ENCODE measurements at regions not wholly inside any gene's neighbourhood (a gene's known extent, or its start where the extent isn't known, plus 50 kb on each side); places are given as distances from the start of the nearest gene placed in this dataset.

GRCh38 chr6:153842491-153842890 lies 196.5 kb upstream of the OPRM1 start:
- no peak for DNase-seq (ENCODE audit: low read depth in 1 of 2, low spot score in 1 of 2)
- Histone ChIP-seq H3K4me3 (no peak overlapping the region), H3K4me1 (ENCODE audit: low read depth) (no peaks in the 10 kb centered on the region), H3K27ac (no peak overlapping the region), H3K9me3 (ENCODE audit: low read depth) (no peaks in the 10 kb centered on the region), H3K36me3 (no peaks in the 10 kb centered on the region), H3K27me3 (no peaks in the 10 kb centered on the region)
- TF ChIP-seq CTCF (IDR thresholded peaks at IDR 0.05; ENCODE audit: low read depth, low read length), result no peak

- Histone ChIP-seq H3K9me3 (ENCODE audit: low read depth) (no peaks in the 10 kb centered on the region), H3K27ac (no peak overlapping the region), H3K4me3 (no peak overlapping the region), H3K4me1 (ENCODE audit: low read depth) (no peaks in the 10 kb centered on the region), H3K27me3 (no peaks in the 10 kb centered on the region), H3K36me3 (no peaks in the 10 kb centered on the region)
- no peak for TF ChIP-seq CTCF (IDR thresholded peaks at IDR 0.05; ENCODE audit: low read depth, low read length)
- DNase-seq (ENCODE audit: low read depth in 1 of 2, low spot score in 1 of 2), result peak in 1 of 2 donors; percentile 29
Observed at GRCh38 chr6:153840039-153840850, 198.8 kb upstream of the OPRM1 start.

GRCh38 chr6:153832543-153832942 lies 206.5 kb upstream of the OPRM1 start:
- Histone ChIP-seq H3K27ac (no peak overlapping the region), H3K27me3 (no peaks in the 10 kb centered on the region), H3K4me1 (ENCODE audit: low read depth) (no peaks in the 10 kb centered on the region), H3K9me3 (ENCODE audit: low read depth) (peaks cover 2% of the 10 kb centered on the region), H3K4me3 (no peak overlapping the region), H3K36me3 (no peaks in the 10 kb centered on the region)
- TF ChIP-seq CTCF (IDR thresholded peaks at IDR 0.05; ENCODE audit: low read depth, low read length), result no peak
- no peak for DNase-seq (ENCODE audit: low read depth in 1 of 2, low spot score in 1 of 2)

- no peak for DNase-seq (ENCODE audit: low read depth in 1 of 2, low spot score in 1 of 2)
- Histone ChIP-seq H3K4me1 (ENCODE audit: low read depth) (no peaks in the 10 kb centered on the region), H3K9me3 (ENCODE audit: low read depth) (peaks cover 2% of the 10 kb centered on the region), H3K27me3 (no peaks in the 10 kb centered on the region), H3K4me3 (no peak overlapping the region), H3K27ac (no peak overlapping the region), H3K36me3 (no peaks in the 10 kb centered on the region)
- TF ChIP-seq CTCF (IDR thresholded peaks at IDR 0.05; ENCODE audit: low read depth, low read length), result no peak
Observed at GRCh38 chr6:153831350-153832078, 207.5 kb upstream of the OPRM1 start.

- no peaks in the 10 kb centered on the region for H3K36me3 ChIP-seq
- H3K9me3 ChIP-seq (ENCODE audit: low read depth), result no peaks in the 10 kb centered on the region
- H3K27ac ChIP-seq, result no peak overlapping the region
- no peaks in the 10 kb centered on the region for H3K4me1 ChIP-seq (ENCODE audit: low read depth)
- no peak for DNase-seq (ENCODE audit: low read depth in 1 of 2, low spot score in 1 of 2)
- no peak for TF ChIP-seq CTCF (IDR thresholded peaks at IDR 0.05; ENCODE audit: low read depth, low read length)
- no peaks in the 10 kb centered on the region for H3K27me3 ChIP-seq
- no peak overlapping the region for H3K4me3 ChIP-seq
Observed at GRCh38 chr6:153817173-153817572, 221.9 kb upstream of the OPRM1 start.
